Left hindlimb (tissue), 1 donor: ENCODE measurements at regions not wholly inside any gene's neighbourhood (a gene's known extent, or its start where the extent isn't known, plus 50 kb on each side); places are given as distances from the start of the nearest gene placed in this dataset.

Experiments used
- DNase-seq: peaks from one replicate; pipeline ENCODE4 v3.0.0-alpha.2; 2018

GRCh38 chr19:46945694-46946489, 73.7 kb upstream of the NPAS1 start:
- peak; percentile 40 for DNase-seq

- no peak for DNase-seq
Measured at GRCh38 chr19:46946611-46947238, 72.9 kb upstream of the NPAS1 start.

- no peak for DNase-seq
Measured at GRCh38 chr19:46947866-46948265, 71.8 kb upstream of the NPAS1 start.

- DNase-seq: no peak
Measured at GRCh38 chr19:46950526-46951170, 69.0 kb upstream of the NPAS1 start.

GRCh38 chr19:46951171-46951986, 68.3 kb upstream of the NPAS1 start:
- no peak for DNase-seq

- DNase-seq: no peak
Measured at GRCh38 chr19:46952874-46953273, 66.8 kb upstream of the NPAS1 start.

- DNase-seq: no peak
Measured at GRCh38 chr19:46953955-46954501, 65.6 kb upstream of the NPAS1 start.

- DNase-seq: no peak
Measured at GRCh38 chr19:46954502-46954992, 65.1 kb upstream of the NPAS1 start.

GRCh38 chr19:46954993-46955812, 64.4 kb upstream of the NPAS1 start:
- DNase-seq: no peak

- DNase-seq: no peak
Measured at GRCh38 chr19:46955813-46956371, 63.7 kb upstream of the NPAS1 start.

- DNase-seq: no peak
Measured at GRCh38 chr19:46958532-46958931, 61.1 kb upstream of the NPAS1 start.

- DNase-seq: no peak
Measured at GRCh38 chr19:46959894-46960556, 59.6 kb upstream of the NPAS1 start.

- no peak for DNase-seq
Measured at GRCh38 chr19:46962030-46962570, 57.5 kb upstream of the NPAS1 start.

GRCh38 chr19:46963093-46963734, 56.4 kb upstream of the NPAS1 start:
- no peak for DNase-seq

- no peak for DNase-seq
Measured at GRCh38 chr19:46967578-46968032, 52.0 kb upstream of the NPAS1 start.
